ENCODE measurements at regions not wholly inside any gene's neighbourhood (a gene's known extent, or its start where the extent isn't known, plus 50 kb on each side); places are given as distances from the start of the nearest gene placed in this dataset.

DNA sequence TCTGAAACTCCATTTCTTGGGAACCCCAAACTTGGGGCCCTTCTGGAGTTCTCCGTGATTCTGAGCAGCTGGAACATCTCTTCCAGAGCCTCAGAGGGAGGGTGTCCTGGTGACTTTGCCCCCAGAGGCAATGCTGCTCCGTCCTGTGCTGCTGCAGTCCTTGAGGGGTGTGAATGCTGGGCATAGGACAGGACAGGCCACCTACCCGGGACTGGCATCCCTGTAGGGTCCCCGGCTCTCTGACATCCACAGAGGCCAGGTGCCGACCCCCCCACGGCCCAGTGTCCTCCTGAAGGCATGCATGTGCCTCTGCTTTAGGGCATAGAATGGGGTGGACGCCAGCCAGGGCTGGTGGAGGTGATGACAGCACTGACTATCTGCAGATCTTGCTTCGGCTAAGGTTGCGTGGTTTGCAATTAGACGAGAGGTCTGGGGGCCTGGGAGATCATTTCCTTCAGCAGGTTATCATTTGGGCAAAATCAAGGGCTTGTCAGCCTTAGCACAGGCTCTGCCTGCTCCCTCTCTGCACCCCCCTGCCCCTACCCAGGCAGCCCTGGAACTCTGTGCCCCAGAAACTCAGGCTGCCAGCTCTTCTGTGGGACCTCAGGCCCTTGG, 136.9 kb upstream of the GPR26 start:
- no peak for DNase-seq (ENCODE audit: low spot score)

DNA sequence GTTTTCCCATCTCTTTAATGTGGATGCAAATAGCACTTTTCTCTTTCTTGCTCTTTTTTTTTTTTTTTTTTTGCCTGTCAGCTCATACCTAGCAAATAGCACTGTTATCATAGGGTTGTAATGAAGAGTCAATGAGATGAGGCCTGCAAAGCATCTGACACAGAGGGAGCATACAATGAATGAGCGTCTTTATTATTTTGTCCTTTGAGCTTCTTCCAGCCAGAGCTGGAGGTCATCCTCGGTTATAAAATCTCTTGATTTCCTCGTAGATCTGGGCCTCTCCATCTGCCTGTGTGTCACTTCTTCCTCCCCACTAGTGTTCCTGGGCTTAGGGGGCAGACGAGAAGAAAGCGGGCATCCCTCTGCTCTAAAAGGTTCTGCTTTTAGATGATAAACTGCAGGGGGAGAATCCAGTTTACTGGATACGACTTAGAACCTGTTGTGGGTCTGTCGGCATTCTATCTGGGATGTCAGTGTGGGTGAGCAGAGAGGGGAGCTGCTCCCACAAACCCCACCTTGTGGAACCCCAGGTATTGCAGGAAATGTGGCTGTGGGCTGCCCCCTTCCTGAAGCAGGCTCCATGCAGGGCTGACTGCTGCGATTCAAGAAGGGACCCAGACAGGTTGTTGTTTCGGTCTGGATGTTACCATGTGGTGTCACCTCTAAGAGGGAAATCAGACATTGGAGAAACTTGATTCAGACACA, 135.8 kb upstream of the GPR26 start:
- DNase-seq (ENCODE audit: low spot score) = no peak

GRCh38 chr10:123535386-123535785, 130.8 kb upstream of the GPR26 start:
- no peak for DNase-seq (ENCODE audit: low spot score)

- DNase-seq (ENCODE audit: low spot score) = no peak
Observed at GRCh38 chr10:123536176-123536845, 129.8 kb upstream of the GPR26 start.

- DNase-seq (ENCODE audit: low spot score) = no peak
Observed at GRCh38 chr10:123537188-123537961, 128.8 kb upstream of the GPR26 start.

GRCh38 chr10:123538401-123539320, 127.5 kb upstream of the GPR26 start:
- no peak for DNase-seq (ENCODE audit: low spot score)

DNA sequence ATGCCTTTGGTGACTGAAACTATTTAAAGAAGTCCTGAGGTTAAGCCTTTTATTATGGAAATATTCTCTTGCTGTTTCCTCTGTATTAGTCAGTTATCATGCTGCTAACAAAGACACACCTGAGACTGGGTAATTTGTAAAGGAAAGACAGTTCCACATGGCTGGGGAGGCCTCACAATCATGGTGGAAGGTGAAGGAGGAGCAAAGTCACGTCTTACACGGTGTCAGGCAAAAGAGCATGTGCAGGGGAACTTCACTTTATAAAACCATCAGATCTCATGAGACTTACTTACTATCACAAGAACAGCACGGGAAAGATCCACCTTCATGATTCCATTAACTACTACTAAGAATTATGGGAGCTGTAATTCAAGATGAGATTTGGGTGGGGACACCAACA, 121.2 kb upstream of the GPR26 start:
- DNase-seq (ENCODE audit: low spot score) = no peak

- no peak for DNase-seq (ENCODE audit: low spot score)
Observed at GRCh38 chr10:123548770-123549169, 117.4 kb upstream of the GPR26 start.

- no peak for DNase-seq (ENCODE audit: low spot score)
Observed at GRCh38 chr10:123549761-123550454, 116.2 kb upstream of the GPR26 start.

- no peak for DNase-seq (ENCODE audit: low spot score)
Observed at GRCh38 chr10:123550675-123551096, 115.5 kb upstream of the GPR26 start.

DNA sequence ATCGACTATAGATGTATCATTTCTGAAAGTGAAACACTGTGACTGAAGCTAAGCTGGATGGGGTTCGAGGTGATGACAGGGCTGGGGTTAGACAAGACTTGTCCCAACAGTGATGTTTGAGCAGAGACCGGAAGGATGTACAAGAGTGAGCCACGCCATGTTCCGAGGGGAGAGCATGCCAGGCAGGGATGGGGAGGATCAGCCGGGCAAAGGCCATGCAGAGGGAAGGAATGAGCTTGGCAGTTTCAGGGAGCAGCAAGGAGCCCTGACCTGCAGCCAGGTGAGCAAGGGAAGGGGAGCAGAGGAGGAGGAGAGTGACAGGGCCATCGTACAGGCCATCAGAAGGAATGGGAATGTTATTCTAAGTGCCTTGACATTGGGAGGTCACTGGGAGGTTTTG, 114.9 kb upstream of the GPR26 start:
- DNase-seq (ENCODE audit: low spot score) = no peak

GRCh38 chr10:123552760-123553554, 113.2 kb upstream of the GPR26 start:
- DNase-seq (ENCODE audit: low spot score) = no peak

- no peak for DNase-seq (ENCODE audit: low spot score)
Observed at GRCh38 chr10:123553810-123554430, 112.2 kb upstream of the GPR26 start.

DNA sequence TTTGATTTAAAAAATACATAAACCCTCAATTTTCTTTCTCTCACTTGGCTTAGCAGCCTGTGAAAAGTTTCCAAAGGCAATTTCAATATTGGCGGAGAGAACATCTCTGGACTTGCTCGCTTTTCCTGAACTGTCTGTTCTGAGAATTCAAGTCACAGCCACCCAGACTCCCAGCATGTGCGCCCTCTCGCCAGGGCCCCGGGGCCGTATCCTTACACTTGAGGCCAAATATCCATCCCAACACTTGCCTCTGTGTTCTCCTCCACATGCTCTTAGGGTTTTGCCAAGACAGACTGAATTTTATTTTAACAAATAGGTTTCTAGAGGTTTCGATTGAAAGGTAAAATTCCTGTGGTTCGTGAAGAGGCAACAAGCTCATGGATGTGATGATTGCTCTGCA, 111.5 kb upstream of the GPR26 start:
- no peak for DNase-seq (ENCODE audit: low spot score)

- no peak for DNase-seq (ENCODE audit: low spot score)
Observed at GRCh38 chr10:123555616-123556015, 110.5 kb upstream of the GPR26 start.

GRCh38 chr10:123556049-123556448, 110.1 kb upstream of the GPR26 start:
- DNase-seq (ENCODE audit: low spot score) = no peak

DNA sequence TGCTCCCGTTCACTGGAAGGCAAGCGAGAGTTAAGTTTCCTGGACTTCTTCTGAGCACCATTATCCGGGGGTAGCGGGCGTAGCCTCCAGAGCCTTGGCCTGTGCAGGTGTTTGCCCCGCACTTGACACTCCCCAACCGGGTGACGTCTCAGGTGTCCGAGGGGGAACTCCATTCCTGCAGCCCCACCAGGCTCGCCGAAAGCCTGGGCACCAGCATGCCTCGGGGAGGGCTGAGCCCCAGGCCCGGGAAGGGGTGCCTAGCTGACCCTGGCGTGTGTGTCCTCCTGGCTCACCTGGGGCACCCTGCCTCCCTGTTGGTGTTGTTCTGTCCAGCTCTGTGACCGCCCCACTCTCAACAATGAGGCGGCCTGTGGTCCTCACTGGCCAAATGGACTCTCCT, 109.4 kb upstream of the GPR26 start:
- DNase-seq (ENCODE audit: low spot score) = no peak

GRCh38 chr10:123557366-123558108, 108.6 kb upstream of the GPR26 start:
- no peak for DNase-seq (ENCODE audit: low spot score)

DNA sequence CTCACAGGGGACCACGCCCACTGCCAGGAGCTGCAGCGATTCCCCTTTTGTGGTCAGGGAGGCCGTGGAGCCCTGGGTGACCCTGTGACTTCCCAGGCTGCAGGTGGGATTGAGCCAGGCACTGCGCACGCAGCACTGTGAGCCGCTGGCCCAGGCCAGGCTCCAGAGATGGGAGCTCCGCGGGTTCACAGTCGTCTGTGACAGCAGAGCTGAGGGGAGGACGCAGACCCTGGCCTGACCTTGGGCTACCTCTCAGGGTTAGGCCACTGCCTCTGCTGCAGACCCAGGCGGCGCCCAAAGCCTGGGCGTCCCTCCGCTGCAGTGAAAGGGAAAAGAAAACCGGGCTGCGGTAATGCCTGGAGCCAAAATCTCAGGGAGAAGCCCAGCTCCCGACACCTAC, 107.5 kb upstream of the GPR26 start:
- no peak for DNase-seq (ENCODE audit: low spot score)
